HepG2 (cell line): ENCODE measurements at regions not wholly inside any gene's neighbourhood (a gene's known extent, or its start where the extent isn't known, plus 50 kb on each side); places are given as distances from the start of the nearest gene placed in this dataset.
"Not testable (repeated sequence)": the region's sequence is repeated elsewhere in the genome, so short reads cannot be mapped to it uniquely, and the experiment has no call there.

Source experiments
- ATAC-seq: fragments of 200-7000 bp; cut with Tn5 transposase; 3 replicates; pipeline ENCODE4 v1.9.1; 2020; ENCODE audit warnings: mild to moderate bottlenecking, moderate library complexity
- BruUV-seq: library from RNA; stranded (reverse); fragments of 400-500 nt; replicated peaks from 2 replicates; lab custom pipeline; 2021; lab: Mats Ljungman, UMichigan
- CTCF ChIA-PET: fragments of 300-600 bp; formaldehyde crosslinking; extraction: SDS; loops from one replicate; lab custom pipeline; 2021; ENCODE audit warnings: low total read pairs, inconsistent platforms, low intra/inter-chr PET ratio; lab: Yijun Ruan, JAX
- POLR2A ChIA-PET: fragments of 350-600 bp; sonication (Branson Sonifier 250); formaldehyde crosslinking; loops from one replicate; lab custom pipeline; 2020; ENCODE audit warnings: antibody characterized with exemption, inconsistent platforms; lab: Yijun Ruan, JAX
- DNase-seq: peaks from one replicate; pipeline ENCODE4 v3.0.0-alpha.2; 2015; ENCODE audit warnings: low spot score
- FAIRE-seq: peaks from 3 replicates; lab custom pipeline; 2011; peaks lifted over from hg19 to GRCh38; lab: Jason Lieb, UNC
- H2AFZ ChIP-seq: one replicate; pipeline ENCODE4 v1.6.1; 2011; ENCODE audit warnings: low read length, inconsistent platforms
- H3K27ac ChIP-seq: fragments of 300-600 bp; 3 replicates; pipeline ENCODE4 v1.8.0; 2011; ENCODE audit warnings: mixed run types, mild to moderate bottlenecking, mixed read lengths, low read length, inconsistent platforms; ENCODE audit not compliant: insufficient read depth; ENCODE audit errors: extremely low read length
- H3K27me3 ChIP-seq, 2 experiments: fragments of 200-600 bp in 1 of 2; 2 replicates in 1 of 2; 3 replicates in 1 of 2; pipeline versions ENCODE4 v1.6.0 to v1.8.0; 2011; ENCODE audit warnings: low read length in 2 of 2, mild to moderate bottlenecking in 2 of 2, moderate library complexity in 2 of 2, inconsistent platforms in 1 of 2; ENCODE audit not compliant: insufficient read depth in 2 of 2, control insufficient read depth in 1 of 2
- H3K36me3 ChIP-seq, 2 experiments: fragments of 200-600 bp in 1 of 2; replicated peaks in 1 of 2; 2 replicates in 1 of 2; 3 replicates in 1 of 2; pipeline versions ENCODE4 v1.5.1 to v1.8.0; 2011; ENCODE audit warnings: low read length in 2 of 2, inconsistent platforms in 1 of 2; ENCODE audit not compliant: insufficient read depth in 2 of 2, control insufficient read depth in 1 of 2
- H3K4me1 ChIP-seq: 2 replicates; pipeline ENCODE4 v1.5.1; 2012; ENCODE audit warnings: low read length, inconsistent platforms; ENCODE audit not compliant: insufficient read depth
- H3K4me2 ChIP-seq: 2 replicates; pipeline ENCODE4 v1.6.0; 2011; ENCODE audit warnings: low read depth, low read length, inconsistent platforms
- H3K4me3 ChIP-seq, 3 experiments: fragments of 200-600 bp in 1 of 3; sonication (generic), shearing (Covaris generic) in 1 of 3; replicated peaks in 1 of 3; 2 replicates each; pipeline ENCODE4 v1.5.1; 2011 to 2016; ENCODE audit warnings: low read length in 3 of 3, inconsistent platforms in 2 of 3, low read depth in 2 of 3, mild to moderate bottlenecking in 2 of 3, control low read depth in 1 of 3, mixed read lengths in 1 of 3; ENCODE audit not compliant: insufficient read depth in 1 of 3
- H3K79me2 ChIP-seq: one replicate; pipeline ENCODE4 v1.6.1; 2011; ENCODE audit warnings: low read length, inconsistent platforms; ENCODE audit not compliant: insufficient read depth
- H3K9ac ChIP-seq: 2 replicates; pipeline ENCODE4 v1.6.0; 2011; ENCODE audit warnings: mild to moderate bottlenecking, low read depth, low read length, inconsistent platforms; ENCODE audit not compliant: insufficient read depth
- H3K9me3 ChIP-seq: 2 replicates; pipeline ENCODE4 v1.5.1; 2012; ENCODE audit warnings: mild to moderate bottlenecking, low read length
- H4K20me1 ChIP-seq: 2 replicates; pipeline ENCODE4 v1.6.0; 2011; ENCODE audit warnings: inconsistent platforms, mild to moderate bottlenecking, low read length, moderate library complexity; ENCODE audit not compliant: insufficient read depth
- WGBS: methylation state at CpG from one replicate; pipeline ENCODE4 v1.1.6; 2017; ENCODE audit warnings: low lambda C conversion rate; 5-methylcytosine and 5-hydroxymethylcytosine counted together
- in situ Hi-C: cut with HindIII; loops from 2 replicates; pipeline ENCODE4 v1.10.0; 2017; ENCODE audit warnings: low pct_unique_long_range_greater_than_20kb; ENCODE audit not compliant: extremely low pct_ligation_motif_present
- intact Hi-C: fragments of 100-400 bp; cut with micrococcal nuclease; formaldehyde crosslinking; loops from one replicate; pipeline ENCODE4 v1.10.0; 2022; ENCODE audit not compliant: unreplicated experiment
- TF ChIP-seq, protein P1 (sequence below): IDR thresholded peaks from 2 replicates; pipeline ENCODE4 v1.6.1; 2012; ENCODE audit warnings: inconsistent platforms
- TF ChIP-seq, protein P2 (sequence below): sonication (generic); formaldehyde crosslinking; IDR thresholded peaks from 2 replicates; pipeline ENCODE4 v1.5.0; 2020; ENCODE audit warnings: mild to moderate bottlenecking, missing genetic modification reagents, moderate library complexity

- Histone ChIP-seq H3K4me1 (no peaks in the 10 kb centered on the region), H4K20me1 (no peaks in the 10 kb centered on the region), H3K4me3 (no peak overlapping the region), H3K27ac (no peak overlapping the region), H3K9me3 (no peaks in the 10 kb centered on the region), H3K79me2 (no peaks in the 10 kb centered on the region), H3K27me3 (no peaks in the 10 kb centered on the region), H2AFZ (no peak overlapping the region), H3K36me3 (no peaks in the 10 kb centered on the region), H3K9ac (no peak overlapping the region), H3K4me2 (no peak overlapping the region)
- ATAC-seq (no peak), DNase-seq (no peak), FAIRE-seq (no peak)
- WGBS = 87% methylated on average over 7 of the region's 27 CpGs
- CTCF ChIA-PET = no interaction called here
- POLR2A ChIA-PET = no interaction called here
- no TSS peak for BruUV-seq
- TF ChIP-seq, protein P1, sequence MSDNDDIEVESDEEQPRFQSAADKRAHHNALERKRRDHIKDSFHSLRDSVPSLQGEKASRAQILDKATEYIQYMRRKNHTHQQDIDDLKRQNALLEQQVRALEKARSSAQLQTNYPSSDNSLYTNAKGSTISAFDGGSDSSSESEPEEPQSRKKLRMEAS = no peak
- in situ Hi-C loops (no loop called here), intact Hi-C loops (no loop called here)
Measured at GRCh38 chr13:67914535-67914934, 684.4 kb upstream of the PCDH9 start.

DNA sequence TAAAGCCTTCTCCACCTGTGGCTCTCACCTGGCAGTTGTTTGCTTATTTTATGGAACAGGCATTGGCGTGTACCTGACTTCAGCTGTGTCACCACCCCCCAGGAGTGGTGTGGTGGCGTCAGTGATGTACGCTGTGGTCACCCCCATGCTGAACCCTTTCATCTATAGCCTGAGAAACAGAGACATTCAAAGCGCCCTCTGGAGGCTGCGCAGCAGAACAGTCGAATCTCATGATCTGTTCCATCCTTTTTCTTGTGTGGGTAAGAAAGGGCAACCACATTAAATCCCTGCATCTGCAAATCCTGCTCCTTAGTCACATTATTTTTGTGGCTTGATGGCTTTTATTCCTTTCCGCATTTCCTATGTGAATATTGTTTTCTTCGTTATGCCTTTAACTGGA is 672.8 kb upstream of the PCDH9 start:
- H3K27me3 ChIP-seq, H2AFZ ChIP-seq, DNase-seq, ATAC-seq, in situ Hi-C loops, H3K9ac ChIP-seq, intact Hi-C loops, H3K4me3 ChIP-seq, H3K4me2 ChIP-seq, POLR2A ChIA-PET, H4K20me1 ChIP-seq, H3K36me3 ChIP-seq, H3K9me3 ChIP-seq, BruUV-seq, H3K27ac ChIP-seq, H3K4me1 ChIP-seq, CTCF ChIA-PET, H3K79me2 ChIP-seq, FAIRE-seq: not testable (repeated sequence)
- 15% methylated on average over 4 of the region's 8 CpGs for WGBS
- TF ChIP-seq, protein P2, sequence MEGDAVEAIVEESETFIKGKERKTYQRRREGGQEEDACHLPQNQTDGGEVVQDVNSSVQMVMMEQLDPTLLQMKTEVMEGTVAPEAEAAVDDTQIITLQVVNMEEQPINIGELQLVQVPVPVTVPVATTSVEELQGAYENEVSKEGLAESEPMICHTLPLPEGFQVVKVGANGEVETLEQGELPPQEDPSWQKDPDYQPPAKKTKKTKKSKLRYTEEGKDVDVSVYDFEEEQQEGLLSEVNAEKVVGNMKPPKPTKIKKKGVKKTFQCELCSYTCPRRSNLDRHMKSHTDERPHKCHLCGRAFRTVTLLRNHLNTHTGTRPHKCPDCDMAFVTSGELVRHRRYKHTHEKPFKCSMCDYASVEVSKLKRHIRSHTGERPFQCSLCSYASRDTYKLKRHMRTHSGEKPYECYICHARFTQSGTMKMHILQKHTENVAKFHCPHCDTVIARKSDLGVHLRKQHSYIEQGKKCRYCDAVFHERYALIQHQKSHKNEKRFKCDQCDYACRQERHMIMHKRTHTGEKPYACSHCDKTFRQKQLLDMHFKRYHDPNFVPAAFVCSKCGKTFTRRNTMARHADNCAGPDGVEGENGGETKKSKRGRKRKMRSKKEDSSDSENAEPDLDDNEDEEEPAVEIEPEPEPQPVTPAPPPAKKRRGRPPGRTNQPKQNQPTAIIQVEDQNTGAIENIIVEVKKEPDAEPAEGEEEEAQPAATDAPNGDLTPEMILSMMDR (CRISPR knock-in tag) = peak; percentile 20; the same call in 1 of the 2 replicates
